Vagina (tissue), 2 donors: ENCODE measurements at regions not wholly inside any gene's neighbourhood (a gene's known extent, or its start where the extent isn't known, plus 50 kb on each side); places are given as distances from the start of the nearest gene placed in this dataset.

Experiments
- DNase-seq, 2 donors: peaks; one replicate each; pipeline ENCODE4 v3.0.0-alpha.2; 2017; ENCODE audit errors: extremely low spot score in 2 of 2
- H3K27ac ChIP-seq: fragments of 200-600 bp; sonication (generic); one replicate; pipeline ENCODE4 v1.5.1; 2019
- H3K27me3 ChIP-seq: fragments of 200-600 bp; sonication (generic); one replicate; pipeline ENCODE4 v1.5.1; 2019
- H3K36me3 ChIP-seq, 2 donors: fragments of 200-600 bp; sonication (generic); one replicate each; pipeline ENCODE4 v1.5.1; 2017 to 2019
- H3K4me1 ChIP-seq: fragments of 200-600 bp; sonication (generic); one replicate; pipeline ENCODE4 v1.5.1; 2019
- H3K4me3 ChIP-seq, 2 donors: fragments of 200-600 bp; sonication (generic); 1 replicate in 1 of 2; 2 replicates in 1 of 2; pipeline ENCODE4 v1.5.1; 2016 to 2019
- H3K9me3 ChIP-seq: fragments of 200-600 bp; sonication (generic); one replicate; pipeline ENCODE4 v1.5.1; 2019
- POLR2A ChIP-seq, 2 donors: fragments of 450-650 bp; IDR thresholded peaks; one replicate each; pipeline ENCODE4 v1.6.1; 2017; ENCODE audit warnings: antibody characterized with exemption in 2 of 2, mild to moderate bottlenecking in 2 of 2, moderate library complexity in 2 of 2
- POLR2AphosphoS5 ChIP-seq, 2 donors: sonication (generic); formaldehyde crosslinking; IDR thresholded peaks; one replicate each; pipeline ENCODE4 v1.9.0; 2017; ENCODE audit warnings: antibody characterized with exemption in 2 of 2, mild to moderate bottlenecking in 2 of 2, low read depth in 1 of 2; ENCODE audit not compliant: insufficient read depth in 1 of 2
- intact Hi-C: fragments of 100-400 bp; cut with DNase I; formaldehyde crosslinking; loops from one replicate; pipeline ENCODE4 v1.15.1; 2023
- TF ChIP-seq, protein P1 (sequence below), 3 experiments: fragments of 450-650 bp in 2 of 3; fragments of 200-600 bp in 1 of 3; sonication (generic) in 1 of 3; IDR thresholded peaks; one replicate each; pipeline ENCODE4 v1.5.1; 2017 to 2019; ENCODE audit warnings: antibody characterized with exemption in 3 of 3, mild to moderate bottlenecking in 2 of 3, moderate library complexity in 2 of 3

DNA sequence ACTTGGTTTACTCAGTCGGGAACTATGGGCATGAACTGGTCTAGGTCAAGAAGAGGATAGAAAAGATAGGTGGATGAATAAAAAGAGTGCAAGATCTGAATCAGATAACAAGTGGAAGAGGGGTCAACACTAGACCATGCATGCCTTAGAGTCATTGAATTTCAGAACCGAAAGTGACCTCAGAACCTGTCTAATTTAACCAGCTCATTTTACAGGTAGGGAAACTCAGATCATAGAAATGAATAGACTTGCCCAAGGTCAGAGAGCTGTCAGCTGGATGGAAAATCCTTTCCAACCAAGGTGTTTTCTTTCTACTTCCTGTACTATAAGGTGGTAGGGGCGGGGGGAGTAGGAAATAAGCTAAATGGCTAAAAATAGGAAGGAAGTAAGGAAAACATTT lies 121.4 kb upstream of the ADGRF1 start:
- Histone ChIP-seq H3K27ac (no peak overlapping the region), H3K4me3 (no peak overlapping the region), H3K36me3 (no peaks in the 10 kb centered on the region), H3K27me3 (no peaks in the 10 kb centered on the region), H3K9me3 (no peaks in the 10 kb centered on the region), H3K4me1 (no peaks in the 10 kb centered on the region)
- intact Hi-C loops, result no loop called here
- DNase-seq, result no peak
- TF ChIP-seq POLR2AphosphoS5 (IDR thresholded peaks at IDR 0.05; ENCODE audit: insufficient read depth in 1 of 2, low read depth in 1 of 2) (no peak), POLR2A (IDR thresholded peaks at IDR 0.05) (no peak)
- TF ChIP-seq, protein P1, sequence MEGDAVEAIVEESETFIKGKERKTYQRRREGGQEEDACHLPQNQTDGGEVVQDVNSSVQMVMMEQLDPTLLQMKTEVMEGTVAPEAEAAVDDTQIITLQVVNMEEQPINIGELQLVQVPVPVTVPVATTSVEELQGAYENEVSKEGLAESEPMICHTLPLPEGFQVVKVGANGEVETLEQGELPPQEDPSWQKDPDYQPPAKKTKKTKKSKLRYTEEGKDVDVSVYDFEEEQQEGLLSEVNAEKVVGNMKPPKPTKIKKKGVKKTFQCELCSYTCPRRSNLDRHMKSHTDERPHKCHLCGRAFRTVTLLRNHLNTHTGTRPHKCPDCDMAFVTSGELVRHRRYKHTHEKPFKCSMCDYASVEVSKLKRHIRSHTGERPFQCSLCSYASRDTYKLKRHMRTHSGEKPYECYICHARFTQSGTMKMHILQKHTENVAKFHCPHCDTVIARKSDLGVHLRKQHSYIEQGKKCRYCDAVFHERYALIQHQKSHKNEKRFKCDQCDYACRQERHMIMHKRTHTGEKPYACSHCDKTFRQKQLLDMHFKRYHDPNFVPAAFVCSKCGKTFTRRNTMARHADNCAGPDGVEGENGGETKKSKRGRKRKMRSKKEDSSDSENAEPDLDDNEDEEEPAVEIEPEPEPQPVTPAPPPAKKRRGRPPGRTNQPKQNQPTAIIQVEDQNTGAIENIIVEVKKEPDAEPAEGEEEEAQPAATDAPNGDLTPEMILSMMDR (IDR thresholded peaks at IDR 0.05), result no peak

DNA sequence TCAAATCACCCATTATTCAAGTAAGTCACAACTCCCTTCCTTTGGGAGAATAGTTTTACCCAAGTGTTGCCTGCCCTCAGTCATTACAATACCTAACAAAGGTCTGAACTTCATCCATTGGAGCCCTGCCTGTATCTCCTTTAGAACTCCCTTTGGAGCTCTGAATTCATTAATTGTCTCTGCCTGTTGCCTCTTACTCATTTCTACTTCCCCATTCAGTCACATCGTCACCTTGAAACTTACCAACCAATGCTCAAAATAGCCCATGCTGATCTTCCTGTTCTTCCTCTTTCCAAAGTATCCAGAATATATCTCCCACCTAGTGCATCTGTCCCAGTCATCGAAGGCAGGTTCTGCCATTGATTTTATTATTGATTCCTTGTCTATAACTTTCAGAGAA lies 120.7 kb upstream of the ADGRF1 start:
- H3K27me3 ChIP-seq, result no peaks in the 10 kb centered on the region

DNA sequence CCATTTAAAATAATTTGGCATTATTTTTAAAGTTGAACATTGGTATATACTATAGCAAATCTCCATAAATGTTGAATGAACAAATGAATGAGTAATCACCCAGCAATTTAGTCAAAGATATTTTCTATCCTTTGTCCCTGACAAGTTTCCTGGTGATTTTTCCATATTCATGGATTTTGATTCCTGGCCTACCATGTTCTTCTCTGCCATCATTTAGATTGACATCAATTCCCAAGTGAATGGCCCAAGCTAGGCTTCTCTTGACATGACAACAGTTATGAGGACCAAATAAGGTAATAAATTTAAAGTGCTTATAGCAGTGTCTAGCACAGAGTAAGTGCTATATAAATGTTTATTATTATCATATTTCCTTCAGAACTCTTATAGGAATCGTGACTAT lies 120.1 kb upstream of the ADGRF1 start:
- Histone ChIP-seq H3K4me3 (no peak overlapping the region), H3K27me3 (no peaks in the 10 kb centered on the region), H3K4me1 (no peaks in the 10 kb centered on the region), H3K36me3 (no peaks in the 10 kb centered on the region), H3K9me3 (no peaks in the 10 kb centered on the region), H3K27ac (no peak overlapping the region)
- DNase-seq, result no peak
- intact Hi-C loops, result no loop called here
- TF ChIP-seq, protein P1 (IDR thresholded peaks at IDR 0.05), result no peak
- TF ChIP-seq POLR2AphosphoS5 (IDR thresholded peaks at IDR 0.05; ENCODE audit: insufficient read depth in 1 of 2, low read depth in 1 of 2) (no peak), POLR2A (IDR thresholded peaks at IDR 0.05) (no peak)

More for the DNA sequence above, 120.7 kb upstream of the ADGRF1 start:
- TF ChIP-seq, protein P1 (IDR thresholded peaks at IDR 0.05), result no peak
- TF ChIP-seq POLR2A (IDR thresholded peaks at IDR 0.05), result no peak
- no peak for TF ChIP-seq POLR2AphosphoS5 (IDR thresholded peaks at IDR 0.05; ENCODE audit: insufficient read depth in 1 of 2, low read depth in 1 of 2)
- no peak for DNase-seq
- no peaks in the 10 kb centered on the region for H3K36me3 ChIP-seq
- H3K4me1 ChIP-seq, result no peaks in the 10 kb centered on the region
- H3K27ac ChIP-seq, result no peak overlapping the region
- H3K4me3 ChIP-seq, result no peak overlapping the region
- intact Hi-C loops, result no loop called here
- no peaks in the 10 kb centered on the region for H3K9me3 ChIP-seq

DNA sequence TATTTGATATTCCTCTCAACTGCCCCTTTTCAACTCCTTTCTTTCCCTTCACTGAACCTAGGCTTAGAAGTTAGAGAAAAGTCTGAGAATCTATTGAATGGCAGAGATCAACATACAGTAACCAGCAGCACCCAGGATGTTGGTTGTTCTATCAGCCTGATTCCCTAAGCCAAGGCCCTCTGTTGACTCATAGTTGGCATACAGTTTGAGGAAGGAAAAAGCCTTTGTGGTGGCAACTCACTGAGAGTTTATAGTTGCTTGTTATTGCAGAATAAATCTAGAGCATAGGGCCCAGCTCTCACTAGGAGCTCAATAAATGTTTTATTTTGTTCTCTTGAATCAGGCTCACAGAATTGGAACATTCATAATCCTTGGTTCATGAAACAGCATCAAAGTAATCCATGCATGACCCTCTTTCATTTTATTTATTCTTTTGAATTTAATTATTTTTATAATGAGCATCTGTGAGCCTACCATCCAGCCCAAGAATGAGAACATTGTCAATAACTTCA lies 119.1 kb upstream of the ADGRF1 start:
- Histone ChIP-seq H3K36me3 (no peaks in the 10 kb centered on the region), H3K27ac (no peak overlapping the region), H3K4me3 (no peak overlapping the region), H3K4me1 (no peaks in the 10 kb centered on the region), H3K27me3 (no peaks in the 10 kb centered on the region), H3K9me3 (no peaks in the 10 kb centered on the region)
- intact Hi-C loops, result no loop called here
- TF ChIP-seq POLR2AphosphoS5 (IDR thresholded peaks at IDR 0.05; ENCODE audit: insufficient read depth in 1 of 2, low read depth in 1 of 2) (no peak), POLR2A (IDR thresholded peaks at IDR 0.05) (no peak)
- TF ChIP-seq, protein P1 (IDR thresholded peaks at IDR 0.05), result no peak
- DNase-seq, result no peak

DNA sequence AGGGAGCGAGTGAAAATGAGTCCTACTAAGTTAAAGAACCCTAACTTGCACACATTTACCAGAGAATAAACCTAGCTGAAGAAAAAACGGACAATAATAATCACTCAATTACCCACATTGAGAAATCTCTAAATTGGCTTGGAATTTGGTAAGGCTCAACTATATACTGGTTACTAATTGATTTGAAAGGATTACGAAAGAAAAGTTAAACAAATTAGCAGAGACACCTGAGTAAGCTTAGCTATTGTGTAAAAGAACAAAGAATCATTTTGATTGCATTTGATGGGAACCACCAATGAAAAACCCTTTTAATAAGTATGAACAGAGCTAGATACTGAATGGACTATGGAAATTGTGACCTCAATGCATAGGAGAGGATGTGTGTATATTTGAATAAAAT lies 118.6 kb upstream of the ADGRF1 start:
- no peaks in the 10 kb centered on the region for H3K36me3 ChIP-seq
- no peaks in the 10 kb centered on the region for H3K27me3 ChIP-seq
- H3K4me1 ChIP-seq, result no peaks in the 10 kb centered on the region
- intact Hi-C loops, result no loop called here
- DNase-seq, result no peak
- TF ChIP-seq POLR2A (IDR thresholded peaks at IDR 0.05) (no peak), POLR2AphosphoS5 (IDR thresholded peaks at IDR 0.05; ENCODE audit: insufficient read depth in 1 of 2, low read depth in 1 of 2) (no peak)
- TF ChIP-seq, protein P1 (IDR thresholded peaks at IDR 0.05), result no peak
- no peak overlapping the region for H3K27ac ChIP-seq
- H3K4me3 ChIP-seq, result no peak overlapping the region
- no peaks in the 10 kb centered on the region for H3K9me3 ChIP-seq
